Stimulated activated CD4-positive, alpha-beta T cell treated with anti-CD3 and anti-CD28 coated beads, Interleukin-1b, Interleukin-23, amount 100 ng/mL, for 24 hours (primary cell): ENCODE measurements at regions not wholly inside any gene's neighbourhood (a gene's known extent, or its start where the extent isn't known, plus 50 kb on each side); places are given as distances from the start of the nearest gene placed in this dataset.

ENCODE experiments used
- DNase-seq, 4 experiments: peaks; one replicate each; pipeline ENCODE4 v3.0.0-alpha.2; 2020; ENCODE audit warnings: low read depth in 4 of 4, low spot score in 1 of 4

- DNase-seq = no peak
Observed at GRCh38 chr11:2083411-2083810, 55.8 kb downstream of the IGF2 start.

- DNase-seq = peak in 1 of 4 experiments; percentile 28
Observed at GRCh38 chr11:2077061-2077802, 62.0 kb downstream of the IGF2 start.

- no peak for DNase-seq
Observed at GRCh38 chr11:2076441-2076840, 62.7 kb downstream of the IGF2 start.

- no peak for DNase-seq
Observed at GRCh38 chr11:2074266-2074825, 64.8 kb downstream of the IGF2 start.

- DNase-seq = no peak
Observed at GRCh38 chr11:2072551-2073261, 66.5 kb downstream of the IGF2 start.

GRCh38 chr11:2071748-2072385 is 67.3 kb downstream of the IGF2 start:
- no peak for DNase-seq
